T-cell (primary cell): ENCODE measurements at regions not wholly inside any gene's neighbourhood (a gene's known extent, or its start where the extent isn't known, plus 50 kb on each side); places are given as distances from the start of the nearest gene placed in this dataset.

ENCODE experiments used
- ATAC-seq, 4 experiments: fragments of 200-7000 bp in 3 of 4; fragments of 150-1000 bp in 1 of 4; cut with Tn5 transposase; replicated peaks in 1 of 4; 1 replicate in 3 of 4; 2 replicates in 1 of 4; pipeline ENCODE4 v1.10.0; 2021; ENCODE audit warnings: moderate library complexity in 3 of 4, mild to moderate bottlenecking in 2 of 4, moderate number of reproducible peaks in 1 of 4
- CTCF ChIA-PET, 2 donors: fragments of 300-600 bp; sonication (Branson Sonifier 250); formaldehyde crosslinking; loops; one replicate each; lab custom pipeline; 2022; ENCODE audit warnings: antibody characterized with exemption in 2 of 2; lab: Charles Lee
- POLR2A ChIA-PET, 2 donors: fragments of 300-600 bp; sonication (Branson Sonifier 250); formaldehyde crosslinking; loops; one replicate each; lab custom pipeline; 2022; ENCODE audit warnings: antibody characterized with exemption in 2 of 2; lab: Charles Lee
- DNase-seq, 35 experiments: peaks; one replicate each; pipeline versions ENCODE4 v3.0.0 to v3.0.0-alpha.2; 2013 to 2023
- H3K27ac ChIP-seq: one replicate; pipeline ENCODE4 v1.5.1; 2013; ENCODE audit warnings: low read length
- H3K27me3 ChIP-seq, 2 experiments: replicated peaks in 1 of 2; 1 replicate in 1 of 2; 2 replicates in 1 of 2; pipeline versions ENCODE4 v1.6.1 to v1.7.0; 2013; ENCODE audit warnings: low read length in 1 of 2, mixed read lengths in 1 of 2; ENCODE audit not compliant: control insufficient read depth in 2 of 2, insufficient read depth in 2 of 2; ENCODE audit errors: extremely low read depth in 1 of 2
- H3K36me3 ChIP-seq, 2 donors: 1 replicate in 1 of 2; 2 replicates in 1 of 2; pipeline versions ENCODE4 v1.6.1 to v1.7.0; 2013; ENCODE audit warnings: low read length in 1 of 2; ENCODE audit not compliant: control insufficient read depth in 2 of 2, insufficient read depth in 1 of 2; ENCODE audit errors: extremely low read depth in 1 of 2
- H3K4me1 ChIP-seq, 2 experiments: 1 replicate in 1 of 2; 2 replicates in 1 of 2; pipeline versions ENCODE4 v1.6.1 to v1.7.0; 2013; ENCODE audit warnings: low read length in 2 of 2, mixed read lengths in 1 of 2; ENCODE audit not compliant: insufficient read depth in 2 of 2, control insufficient read depth in 1 of 2; ENCODE audit errors: extremely low read depth in 1 of 2
- H3K4me3 ChIP-seq, 2 donors: 1 replicate in 1 of 2; 2 replicates in 1 of 2; pipeline versions ENCODE4 v1.5.1 to v1.7.0; 2013; ENCODE audit warnings: mild to moderate bottlenecking in 2 of 2, low read length in 1 of 2, moderate library complexity in 1 of 2; ENCODE audit not compliant: control insufficient read depth in 1 of 2; ENCODE audit errors: extremely low read depth in 1 of 2
- H3K9me3 ChIP-seq: 2 replicates; pipeline ENCODE4 v1.7.0; 2013
- H3K27ac Mint-ChIP-seq, 2 donors: one replicate each; pipeline ENCODE4 v1.8.0; 2020 to 2021; ENCODE audit warnings: mild to moderate bottlenecking in 2 of 2, mixed read lengths in 2 of 2
- H3K27me3 Mint-ChIP-seq, 2 donors: one replicate each; pipeline ENCODE4 v1.8.0; 2021 to 2022; ENCODE audit warnings: mixed read lengths in 2 of 2
- H3K36me3 Mint-ChIP-seq: one replicate; pipeline ENCODE4 v1.8.0; 2021; ENCODE audit warnings: mixed read lengths
- H3K4me1 Mint-ChIP-seq, 3 donors: one replicate each; pipeline ENCODE4 v1.8.0; 2020 to 2022; ENCODE audit warnings: mixed read lengths in 3 of 3, mild to moderate bottlenecking in 1 of 3
- H3K4me3 Mint-ChIP-seq, 3 donors: one replicate each; pipeline ENCODE4 v1.8.0; 2020 to 2022; ENCODE audit warnings: mild to moderate bottlenecking in 3 of 3, mixed read lengths in 3 of 3, moderate library complexity in 3 of 3
- H3K9me3 Mint-ChIP-seq, 3 donors: one replicate each; pipeline ENCODE4 v1.8.0; 2020 to 2022; ENCODE audit warnings: mixed read lengths in 3 of 3
- WGBS: methylation state at CpG from one replicate; pipeline ENCODE4 v1.1.5; 2013; ENCODE audit warnings: missing lambda C conversion rate; ENCODE audit not compliant: insufficient coverage; 5-methylcytosine and 5-hydroxymethylcytosine counted together

DNA sequence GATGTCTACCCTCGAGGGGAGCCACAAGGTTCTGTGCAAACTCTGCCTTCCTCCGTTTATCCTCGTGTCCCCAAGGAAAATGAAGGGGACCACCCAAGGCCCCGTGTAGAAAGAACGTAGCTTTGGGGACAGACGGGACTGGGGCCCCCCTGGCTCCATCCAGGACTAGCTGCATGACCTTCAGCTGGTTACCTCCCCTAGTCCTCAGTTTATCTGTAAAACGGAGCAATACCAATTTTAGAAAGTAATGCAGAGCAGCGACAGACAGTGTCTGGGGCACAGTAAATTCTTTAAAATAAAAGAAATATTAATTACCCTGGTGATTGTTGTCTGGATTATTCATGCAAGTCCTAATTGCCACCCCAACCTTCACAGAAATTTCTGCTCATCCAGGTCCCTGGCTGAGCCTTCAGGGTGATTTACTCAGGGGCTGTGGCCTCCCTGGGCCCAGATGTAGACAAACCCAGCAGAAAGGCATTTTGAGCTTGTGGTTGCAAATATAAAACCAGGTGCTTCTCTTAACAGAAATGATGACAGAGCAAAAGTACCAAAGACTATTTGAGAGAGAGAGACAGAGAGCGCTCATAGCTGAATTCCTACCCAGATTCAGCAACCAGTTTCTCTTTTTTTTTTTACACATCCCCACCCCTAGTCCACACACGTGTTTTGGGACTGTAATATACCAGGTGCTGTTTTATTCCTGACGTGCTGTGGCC, 155.1 kb upstream of the SMIM23 start:
- no peak overlapping the region for H3K27ac Mint-ChIP-seq
- ChIA-PET CTCF (no interaction called here), POLR2A (no interaction called here)

DNA sequence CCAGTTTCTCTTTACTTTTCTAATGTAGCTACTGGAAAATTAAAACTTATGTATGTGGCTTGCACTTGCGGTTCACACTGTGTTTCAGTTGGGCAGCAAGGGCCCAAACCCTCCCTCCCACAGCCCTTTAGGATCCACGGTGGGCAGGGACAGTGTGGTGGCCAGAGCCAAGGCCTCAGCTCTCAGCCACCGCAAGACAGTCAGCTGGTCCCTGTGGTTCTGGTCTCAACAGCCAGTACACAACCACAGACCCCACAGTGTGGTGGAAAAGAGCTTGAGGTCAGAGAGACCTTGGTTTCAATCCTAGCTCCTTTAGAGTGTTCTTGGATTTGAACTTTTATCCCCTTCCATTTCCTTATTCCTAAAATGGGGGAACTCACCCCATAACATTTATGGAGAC, 153.0 kb upstream of the SMIM23 start:
- CTCF ChIA-PET = no interaction called here

More for the DNA sequence above, 155.1 kb upstream of the SMIM23 start:
- Mint-ChIP-seq H3K27me3 (peaks cover 24 to 35% of the 10 kb centered on the region in 2 donors), H3K4me3 (no peak overlapping the region), H3K9me3 (no peaks in the 10 kb centered on the region), H3K4me1 (no peaks in the 10 kb centered on the region), H3K36me3 (no peaks in the 10 kb centered on the region)
- H3K27ac ChIP-seq = no peak overlapping the region
- DNase-seq = no peak
- ATAC-seq = no peak
- H3K4me1 ChIP-seq = no peaks in the 10 kb centered on the region
- H3K27me3 ChIP-seq = peaks cover 0 to 26% of the 10 kb centered on the region in 2 experiments
- no peaks in the 10 kb centered on the region for H3K9me3 ChIP-seq
- H3K36me3 ChIP-seq = no peaks in the 10 kb centered on the region
- no peak overlapping the region for H3K4me3 ChIP-seq
- 44% methylated on average over 3 of the region's 11 CpGs for WGBS

DNA sequence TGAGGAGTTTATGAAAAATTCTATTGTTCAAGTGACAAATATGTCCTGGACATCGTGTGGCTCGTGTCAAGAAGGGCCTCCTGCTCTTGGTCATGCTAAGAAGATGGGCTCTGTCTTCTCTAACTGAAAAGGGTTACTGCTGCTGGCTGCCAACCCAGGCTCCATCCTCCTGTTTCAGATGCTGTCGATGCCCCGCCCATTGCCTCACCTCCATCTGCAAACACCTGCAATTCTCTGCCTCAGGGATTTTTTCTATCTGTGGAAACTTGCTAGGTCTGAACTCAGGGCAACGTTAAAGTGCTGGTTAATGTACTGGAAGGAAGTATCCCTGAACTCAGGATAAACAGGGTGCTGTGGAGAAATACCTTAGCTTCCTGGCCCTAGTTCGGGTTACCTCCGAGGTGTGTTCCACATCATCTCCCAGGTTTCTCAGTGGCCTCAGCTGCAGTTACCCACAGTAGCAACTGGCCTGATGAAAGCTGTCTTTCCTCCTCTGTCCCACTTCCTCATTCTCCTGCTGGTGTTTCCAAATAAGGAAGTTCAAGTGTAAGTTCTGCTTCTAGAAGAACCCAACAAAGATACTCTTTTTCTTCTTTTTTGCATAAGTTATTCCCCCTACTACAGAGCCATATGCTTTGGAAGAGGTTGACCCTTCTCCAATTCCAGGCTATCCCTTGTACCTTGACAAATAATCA, 151.7 kb upstream of the SMIM23 start:
- Mint-ChIP-seq H3K36me3 (no peaks in the 10 kb centered on the region), H3K9me3 (no peaks in the 10 kb centered on the region), H3K4me1 (no peaks in the 10 kb centered on the region), H3K27ac (no peak overlapping the region), H3K27me3 (peaks cover 28 to 30% of the 10 kb centered on the region in 2 donors), H3K4me3 (no peak overlapping the region)
- DNase-seq (no peak), ATAC-seq (no peak)
- no peak overlapping the region for H3K27ac ChIP-seq
- H3K9me3 ChIP-seq = no peaks in the 10 kb centered on the region
- H3K4me3 ChIP-seq = no peak overlapping the region
- peaks cover 0 to 19% of the 10 kb centered on the region in 2 experiments for H3K27me3 ChIP-seq
- CTCF ChIA-PET = no interaction called here
- WGBS = 40% methylated on average over 3 of the region's 7 CpGs
- no peaks in the 10 kb centered on the region for H3K4me1 ChIP-seq
- H3K36me3 ChIP-seq = no peaks in the 10 kb centered on the region
- POLR2A ChIA-PET = no interaction called here

More for the DNA sequence above, 153.0 kb upstream of the SMIM23 start:
- POLR2A ChIA-PET = no interaction called here
- no peak overlapping the region for H3K4me3 ChIP-seq
- no peak for ATAC-seq
- H3K36me3 ChIP-seq = no peaks in the 10 kb centered on the region
- no peaks in the 10 kb centered on the region for H3K9me3 Mint-ChIP-seq
- no peak overlapping the region for H3K4me3 Mint-ChIP-seq
- H3K4me1 ChIP-seq = no peaks in the 10 kb centered on the region
- H3K27ac Mint-ChIP-seq = no peak overlapping the region
- H3K27ac ChIP-seq = no peak overlapping the region
- no peaks in the 10 kb centered on the region for H3K4me1 Mint-ChIP-seq
- H3K9me3 ChIP-seq = no peaks in the 10 kb centered on the region
- no peak for DNase-seq
- H3K27me3 ChIP-seq = peaks cover 0 to 23% of the 10 kb centered on the region in 2 experiments
- WGBS = no CpG with 5 or more reads among the region's 3 CpGs
- H3K36me3 Mint-ChIP-seq = no peaks in the 10 kb centered on the region
- peaks cover 32 to 36% of the 10 kb centered on the region in 2 donors for H3K27me3 Mint-ChIP-seq

DNA sequence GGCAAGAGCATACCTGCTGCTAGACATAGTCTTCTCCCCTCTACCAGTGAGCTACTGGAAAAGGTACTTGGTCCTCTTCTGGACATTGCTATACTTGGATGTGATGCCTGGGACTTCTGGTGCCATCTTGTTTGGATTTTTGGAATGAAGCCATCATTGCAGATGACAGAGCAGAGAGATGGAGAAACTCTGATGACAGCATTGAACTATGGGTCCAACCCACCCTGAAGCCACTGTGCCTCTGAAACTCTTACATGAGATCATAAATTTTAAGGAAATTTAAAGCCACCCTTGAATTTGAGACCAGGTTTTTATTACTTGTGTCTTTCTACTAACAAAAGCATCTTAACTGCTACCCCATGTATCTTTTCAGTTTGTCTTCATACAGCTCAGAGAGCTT, 151.1 kb upstream of the SMIM23 start:
- no peaks in the 10 kb centered on the region for H3K4me1 ChIP-seq
- Mint-ChIP-seq H3K27ac (no peak overlapping the region), H3K9me3 (no peaks in the 10 kb centered on the region), H3K4me1 (no peaks in the 10 kb centered on the region), H3K4me3 (no peak overlapping the region), H3K36me3 (no peaks in the 10 kb centered on the region), H3K27me3 (peaks cover 25 to 27% of the 10 kb centered on the region in 2 donors)
- no peak overlapping the region for H3K4me3 ChIP-seq
- no peak for DNase-seq
- H3K36me3 ChIP-seq = no peaks in the 10 kb centered on the region
- H3K27ac ChIP-seq = no peak overlapping the region
- H3K27me3 ChIP-seq = peaks cover 0 to 16% of the 10 kb centered on the region in 2 experiments
- POLR2A ChIA-PET = no interaction called here
- no peak for ATAC-seq
- H3K9me3 ChIP-seq = no peaks in the 10 kb centered on the region
- CTCF ChIA-PET = no interaction called here

DNA sequence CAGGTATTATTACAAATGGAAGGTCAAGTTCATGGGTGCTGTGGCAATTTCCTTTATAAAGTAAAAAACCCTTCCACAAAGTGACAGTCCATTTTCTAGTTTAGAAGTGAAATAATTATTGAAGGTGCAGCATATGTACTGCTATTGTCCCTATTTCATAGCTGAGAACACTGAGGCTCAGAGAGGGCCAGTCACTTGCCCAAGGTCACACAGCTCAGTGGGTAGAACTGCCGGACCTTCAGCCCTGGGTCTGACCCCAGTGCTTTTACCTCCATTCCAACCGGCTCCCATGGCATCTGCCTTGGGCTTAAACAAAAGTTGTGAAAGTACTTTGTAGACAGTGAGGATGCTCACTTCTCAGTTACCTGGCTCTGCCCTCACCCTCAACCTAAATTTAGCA, 150.6 kb upstream of the SMIM23 start:
- no peaks in the 10 kb centered on the region for H3K4me1 ChIP-seq
- ATAC-seq = no peak
- no peak overlapping the region for H3K4me3 ChIP-seq
- ChIA-PET CTCF (no interaction called here), POLR2A (no interaction called here)
- H3K36me3 ChIP-seq = no peaks in the 10 kb centered on the region
- H3K27ac Mint-ChIP-seq = no peak overlapping the region
- no peaks in the 10 kb centered on the region for H3K36me3 Mint-ChIP-seq
- peaks cover 25 to 27% of the 10 kb centered on the region in 2 donors for H3K27me3 Mint-ChIP-seq
- WGBS = no CpG with 5 or more reads among the region's 2 CpGs
- H3K4me3 Mint-ChIP-seq = no peak overlapping the region
- no peak overlapping the region for H3K27ac ChIP-seq
- H3K4me1 Mint-ChIP-seq = no peaks in the 10 kb centered on the region
- DNase-seq = no peak
- peaks cover 0 to 13% of the 10 kb centered on the region in 2 experiments for H3K27me3 ChIP-seq
- no peaks in the 10 kb centered on the region for H3K9me3 Mint-ChIP-seq
- no peaks in the 10 kb centered on the region for H3K9me3 ChIP-seq

GRCh38 chr5:171635561-171636245, 149.9 kb upstream of the SMIM23 start:
- WGBS = 69% methylated on average over 3 of the region's 8 CpGs

More at GRCh38 chr5:171635561-171636245, 149.9 kb upstream of the SMIM23 start:
- Histone ChIP-seq H3K9me3 (no peaks in the 10 kb centered on the region), H3K4me3 (no peak overlapping the region), H3K36me3 (no peaks in the 10 kb centered on the region), H3K27me3 (peaks cover 0 to 10% of the 10 kb centered on the region in 2 experiments), H3K4me1 (no peaks in the 10 kb centered on the region), H3K27ac (no peak overlapping the region)
- Mint-ChIP-seq H3K27me3 (peaks cover 25 to 27% of the 10 kb centered on the region in 2 donors), H3K4me3 (no peak overlapping the region), H3K4me1 (no peaks in the 10 kb centered on the region), H3K36me3 (no peaks in the 10 kb centered on the region), H3K27ac (no peak overlapping the region), H3K9me3 (no peaks in the 10 kb centered on the region)
- ATAC-seq (no peak), DNase-seq (no peak)
- ChIA-PET POLR2A (no interaction called here), CTCF (no interaction called here)
